ENCODE measurements at regions not wholly inside any gene's neighbourhood (a gene's known extent, or its start where the extent isn't known, plus 50 kb on each side); places are given as distances from the start of the nearest gene placed in this dataset.

GRCh38 chr4:14607578-14607977 is 394.7 kb upstream of the CPEB2 start:
- no peaks in the 10 kb centered on the region for H3K27me3 ChIP-seq (replicated peaks in 1 of 4; ENCODE audit: control insufficient read depth in 3 of 4, extremely low read depth in 1 of 4, insufficient read depth in 3 of 4, low read length in 3 of 4)
- H4K5ac ChIP-seq (ENCODE audit: insufficient read length, low read depth, low read length): no peak overlapping the region
- FAIRE-seq: no peak
- H3K79me2 ChIP-seq (ENCODE audit: control insufficient read depth in 1 of 2, insufficient read depth in 2 of 2, low read length in 2 of 2): no peaks in the 10 kb centered on the region
- H3K14ac ChIP-seq (ENCODE audit: insufficient read length): no peak overlapping the region
- no peaks in the 10 kb centered on the region for H3K23me2 ChIP-seq (ENCODE audit: low read depth, low read length)
- H3K79me1 ChIP-seq (ENCODE audit: low read depth, low read length): no peaks in the 10 kb centered on the region
- no peaks in the 10 kb centered on the region for H3K9me3 ChIP-seq (ENCODE audit: insufficient read depth in 2 of 2, low read depth in 1 of 2, low read length in 1 of 2)
- WGBS, 2 experiments (ENCODE audit: extremely low coverage in 1 of 2, insufficient coverage in 1 of 2, insufficient read length in 1 of 2, insufficient replicate concordance in 2 of 2, low coverage in 1 of 2, low lambda C conversion rate in 2 of 2, missing lambda C conversion rate in 1 of 2): 44% methylated on average over 2 of the region's 2 CpGs; no CpG with 5 or more reads in 1 of the 2 experiments
- no peak overlapping the region for H3K9ac ChIP-seq (replicated peaks in 1 of 4; ENCODE audit: extremely low read depth in 1 of 4, low read depth in 3 of 4, low read length in 3 of 4)
- H2AFZ ChIP-seq (ENCODE audit: low read length): no peak overlapping the region
- ChIA-PET CTCF (ENCODE audit: partially characterized antibody) (interaction anchor here (1.2 to 1.6 kb wide), 2 partner anchors 10 to 11 kb away, joined by 3 to 6 read pairs; no protein-coding TSS in a partner anchor), POLR2A (ENCODE audit: partially characterized antibody) (no interaction called here)
- no peak overlapping the region for H3K4me3 ChIP-seq (ENCODE audit: extremely low read depth in 1 of 4, insufficient read depth in 2 of 4, low read depth in 3 of 4, low read length in 4 of 4)
- no peak overlapping the region for H3K18ac ChIP-seq (ENCODE audit: extremely low read depth, low read length)
- no peak overlapping the region for H3K23ac ChIP-seq (ENCODE audit: insufficient read length)
- no peak overlapping the region for H2BK20ac ChIP-seq (ENCODE audit: low read length)
- H2BK15ac ChIP-seq (ENCODE audit: low read length): no peak overlapping the region
- H3K36me3 ChIP-seq (ENCODE audit: control insufficient read depth in 2 of 4, insufficient read depth in 4 of 4, low read length in 3 of 4): no peaks in the 10 kb centered on the region; a peak in 1 of 8 replicates
- DNase-seq (ENCODE audit: low read depth in 1 of 2, low spot score in 2 of 2): no peak
- H3K4me1 ChIP-seq (replicated peaks in 1 of 4; ENCODE audit: control insufficient read depth in 3 of 4, insufficient read depth in 4 of 4, low read length in 3 of 4): no peaks in the 10 kb centered on the region
- H3K4me2 ChIP-seq (ENCODE audit: insufficient read depth in 1 of 2, low read depth in 2 of 2, low read length in 2 of 2): no peak overlapping the region
- H4K8ac ChIP-seq (ENCODE audit: extremely low read depth, insufficient read depth, low read length): no peak overlapping the region
- H2BK5ac ChIP-seq (ENCODE audit: low read depth, low read length): no peak overlapping the region
- no peak overlapping the region for H2BK120ac ChIP-seq (replicated peaks; ENCODE audit: low read depth, low read length)
- no peaks in the 10 kb centered on the region for H4K20me1 ChIP-seq (replicated peaks in 1 of 2; ENCODE audit: control insufficient read depth in 1 of 2, insufficient read depth in 2 of 2, low read length in 2 of 2)
- no peak overlapping the region for H4K91ac ChIP-seq (replicated peaks; ENCODE audit: insufficient read length, low read length)
- no peak for TF ChIP-seq POU5F1 (IDR thresholded peaks at IDR 0.05; ENCODE audit: low read depth, low read length)
- no peak for TF ChIP-seq RXRA (IDR thresholded peaks at IDR 0.05; ENCODE audit: insufficient read depth, low read depth, low read length)
- no peak for TF ChIP-seq GTF2F1 (IDR thresholded peaks at IDR 0.05; ENCODE audit: borderline replicate concordance, low read depth, low read length)
- TF ChIP-seq BRCA1 (IDR thresholded peaks at IDR 0.05; ENCODE audit: low read depth, low read length): no peak
- no peak for TF ChIP-seq CBX8 (IDR thresholded peaks at IDR 0.05; ENCODE audit: borderline replicate concordance, low read depth, low read length)
- TF ChIP-seq POLR2AphosphoS5 (IDR thresholded peaks at IDR 0.05; ENCODE audit: low read depth, low read length): no peak
- TF ChIP-seq ASH2L (IDR thresholded peaks at IDR 0.05; ENCODE audit: low read length): no peak
- TF ChIP-seq CTBP2 (IDR thresholded peaks at IDR 0.05; ENCODE audit: borderline replicate concordance, insufficient read depth, insufficient read length, low read length): no peak
- no peak for TF ChIP-seq SIX5 (IDR thresholded peaks at IDR 0.05; ENCODE audit: low read depth, low read length)
- TF ChIP-seq SIRT6 (IDR thresholded peaks at IDR 0.05; ENCODE audit: low read length): no peak
- no peak for TF ChIP-seq RFX5 (IDR thresholded peaks at IDR 0.05; ENCODE audit: borderline replicate concordance, low read depth, low read length)
- TF ChIP-seq SIN3A (conservative IDR thresholded peaks at IDR 0.05 in 1 of 2, IDR thresholded peaks at IDR 0.05 in 1 of 2; ENCODE audit: low read depth in 1 of 2, low read length in 2 of 2): no peak
- no peak for TF ChIP-seq TEAD4 (IDR thresholded peaks at IDR 0.05; ENCODE audit: low read depth, low read length)
- no peak for TF ChIP-seq TBP (IDR thresholded peaks at IDR 0.05; ENCODE audit: low read depth, low read length)
- TF ChIP-seq GABPA (IDR thresholded peaks at IDR 0.05; ENCODE audit: borderline replicate concordance, insufficient read depth, low read length): no peak
- no peak overlapping the region for H3K27ac ChIP-seq (ENCODE audit: low read depth, low read length)
- no peak overlapping the region for H2BK12ac ChIP-seq (ENCODE audit: low read depth, low read length)
- H3K4ac ChIP-seq (replicated peaks; ENCODE audit: insufficient read length, low read depth, low read length): no peak overlapping the region
- H2AK5ac ChIP-seq (ENCODE audit: low read depth, low read length): no peak overlapping the region
- H3K56ac ChIP-seq (replicated peaks; ENCODE audit: insufficient read length, low read depth, low read length): no peak overlapping the region

Measured in H1 (cell line).